ENCODE measurements at regions not wholly inside any gene's neighbourhood (a gene's known extent, or its start where the extent isn't known, plus 50 kb on each side); places are given as distances from the start of the nearest gene placed in this dataset.
"Not testable (repeated sequence)": the region's sequence is repeated elsewhere in the genome, so short reads cannot be mapped to it uniquely, and the experiment has no call there.

- H3K36me3 ChIP-seq (ENCODE audit: insufficient read depth), result no peaks in the 10 kb centered on the region
- H3K79me2 ChIP-seq (ENCODE audit: insufficient read depth, low read depth), result no peaks in the 10 kb centered on the region
- H3K4me3 ChIP-seq (IDR thresholded peaks at IDR 0.05; ENCODE audit: insufficient read depth, low read depth, low read length), result no peak overlapping the region
- H4K20me1 ChIP-seq (ENCODE audit: insufficient read depth), result no peaks in the 10 kb centered on the region
- H3K9ac ChIP-seq, result no peak overlapping the region
- TF ChIP-seq CTCF (conservative IDR thresholded peaks at IDR 0.05; ENCODE audit: low read depth, low read length), result peak; percentile 96
- no peaks in the 10 kb centered on the region for H3K27me3 ChIP-seq (ENCODE audit: insufficient read depth, low read depth)
- H2AFZ ChIP-seq (ENCODE audit: low read depth), result peak overlapping the region; percentile 66
- H3K4me2 ChIP-seq, result peak overlapping the region; percentile 58
- no peak overlapping the region for H3K27ac ChIP-seq
- H3K4me1 ChIP-seq (ENCODE audit: low read depth, poor library complexity, severe bottlenecking), result peaks cover 14% of the 10 kb centered on the region
These were observed 604.7 kb downstream of the PTPRC start for GRCh38 chr1:199243423-199244061.

- no peak for TF ChIP-seq CTCF (conservative IDR thresholded peaks at IDR 0.05; ENCODE audit: low read depth, low read length)
- Histone ChIP-seq H3K4me1 (ENCODE audit: low read depth, poor library complexity, severe bottlenecking) (peaks cover 14% of the 10 kb centered on the region), H3K9ac (no peak overlapping the region), H3K36me3 (ENCODE audit: insufficient read depth) (no peaks in the 10 kb centered on the region), H3K27ac (no peak overlapping the region), H3K79me2 (ENCODE audit: insufficient read depth, low read depth) (no peaks in the 10 kb centered on the region), H3K4me2 (no peak overlapping the region), H3K4me3 (IDR thresholded peaks at IDR 0.05; ENCODE audit: insufficient read depth, low read depth, low read length) (no peak overlapping the region), H3K27me3 (ENCODE audit: insufficient read depth, low read depth) (no peaks in the 10 kb centered on the region), H4K20me1 (ENCODE audit: insufficient read depth) (no peaks in the 10 kb centered on the region), H2AFZ (ENCODE audit: low read depth) (no peak overlapping the region)
These were observed 607.1 kb downstream of the PTPRC start for GRCh38 chr1:199245946-199246345.

- Histone ChIP-seq H3K79me2 (ENCODE audit: insufficient read depth, low read depth) (no peaks in the 10 kb centered on the region), H3K4me3 (IDR thresholded peaks at IDR 0.05; ENCODE audit: insufficient read depth, low read depth, low read length) (no peak overlapping the region), H3K9ac (no peak overlapping the region), H3K27me3 (ENCODE audit: insufficient read depth, low read depth) (no peaks in the 10 kb centered on the region), H3K4me2 (no peak overlapping the region), H3K4me1 (ENCODE audit: low read depth, poor library complexity, severe bottlenecking) (peaks cover 14% of the 10 kb centered on the region), H3K27ac (no peak overlapping the region), H2AFZ (ENCODE audit: low read depth) (no peak overlapping the region), H4K20me1 (ENCODE audit: insufficient read depth) (no peaks in the 10 kb centered on the region), H3K36me3 (ENCODE audit: insufficient read depth) (no peaks in the 10 kb centered on the region)
- no peak for TF ChIP-seq CTCF (conservative IDR thresholded peaks at IDR 0.05; ENCODE audit: low read depth, low read length)
These were observed 607.9 kb downstream of the PTPRC start for GRCh38 chr1:199246716-199247115.

- H3K27ac ChIP-seq, result no peak overlapping the region
- H3K79me2 ChIP-seq (ENCODE audit: insufficient read depth, low read depth), result no peaks in the 10 kb centered on the region
- H4K20me1 ChIP-seq (ENCODE audit: insufficient read depth), result no peaks in the 10 kb centered on the region
- no peaks in the 10 kb centered on the region for H3K27me3 ChIP-seq (ENCODE audit: insufficient read depth, low read depth)
- no peak overlapping the region for H3K9ac ChIP-seq
- no peak overlapping the region for H3K4me2 ChIP-seq
- no peak overlapping the region for H2AFZ ChIP-seq (ENCODE audit: low read depth)
- TF ChIP-seq CTCF (conservative IDR thresholded peaks at IDR 0.05; ENCODE audit: low read depth, low read length), result no peak
- no peak overlapping the region for H3K4me3 ChIP-seq (IDR thresholded peaks at IDR 0.05; ENCODE audit: insufficient read depth, low read depth, low read length)
- H3K4me1 ChIP-seq (ENCODE audit: low read depth, poor library complexity, severe bottlenecking), result peaks cover 12% of the 10 kb centered on the region
- no peaks in the 10 kb centered on the region for H3K36me3 ChIP-seq (ENCODE audit: insufficient read depth)
These were observed 609.1 kb downstream of the PTPRC start for GRCh38 chr1:199247891-199248290.

- H3K4me1 ChIP-seq (ENCODE audit: low read depth, poor library complexity, severe bottlenecking); H3K4me3 ChIP-seq (IDR thresholded peaks at IDR 0.05; ENCODE audit: insufficient read depth, low read depth, low read length); H3K79me2 ChIP-seq (ENCODE audit: insufficient read depth, low read depth); H3K27me3 ChIP-seq (ENCODE audit: insufficient read depth, low read depth); H3K4me2 ChIP-seq; H3K36me3 ChIP-seq (ENCODE audit: insufficient read depth); H3K27ac ChIP-seq; H4K20me1 ChIP-seq (ENCODE audit: insufficient read depth); H3K9ac ChIP-seq; H2AFZ ChIP-seq (ENCODE audit: low read depth): not testable (repeated sequence)
These were observed 615.2 kb downstream of the PTPRC start for GRCh38 chr1:199254040-199254439.
